G401.6 (cell line): ENCODE measurements at regions not wholly inside any gene's neighbourhood (a gene's known extent, or its start where the extent isn't known, plus 50 kb on each side); places are given as distances from the start of the nearest gene placed in this dataset.

Experiments
- FAIRE-seq: peaks from 2 replicates; lab custom pipeline; 2012; peaks lifted over from hg19 to GRCh38; lab: Jason Lieb, UNC

GRCh38 chr5:164869325-164869724, 1363.9 kb downstream of the MAT2B start:
- no peak for FAIRE-seq

DNA sequence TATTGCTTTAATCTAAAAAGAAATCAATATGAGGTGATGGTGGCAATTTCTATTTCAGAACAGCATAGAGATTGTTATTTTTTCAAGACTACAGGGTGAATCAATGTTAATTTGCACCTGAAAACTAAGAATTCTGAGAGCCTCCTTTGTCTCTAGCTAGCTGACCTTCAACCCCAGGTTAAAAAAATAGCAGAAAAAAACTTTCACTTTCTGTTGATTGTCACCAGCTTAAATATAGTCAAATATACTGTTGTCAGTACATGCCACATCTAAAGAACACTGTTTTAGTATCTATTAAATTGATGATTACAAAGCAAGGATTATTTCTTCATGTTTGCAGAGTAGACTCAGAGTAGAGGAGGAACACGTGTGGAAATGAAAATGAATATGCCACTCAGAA, 1371.4 kb downstream of the MAT2B start:
- no peak for FAIRE-seq

DNA sequence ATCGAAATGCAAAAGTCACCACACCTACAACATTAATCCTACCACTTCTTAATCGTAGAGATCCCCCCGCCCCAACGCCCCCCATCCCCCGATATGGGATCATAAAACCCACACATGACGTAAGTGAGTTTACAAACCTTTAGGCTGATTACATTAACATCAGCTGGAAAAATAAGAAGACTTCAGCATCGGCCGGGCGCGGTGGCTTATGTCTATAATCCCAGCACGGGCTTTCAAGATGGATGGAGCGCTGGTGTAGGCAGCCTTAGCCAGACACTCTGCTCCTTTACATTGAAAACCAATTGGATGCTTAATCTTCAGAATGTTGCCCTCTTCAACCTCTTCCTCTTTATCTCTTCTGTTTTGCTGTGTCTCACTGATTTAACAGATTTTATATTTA, 1376.0 kb downstream of the MAT2B start:
- no peak for FAIRE-seq

DNA sequence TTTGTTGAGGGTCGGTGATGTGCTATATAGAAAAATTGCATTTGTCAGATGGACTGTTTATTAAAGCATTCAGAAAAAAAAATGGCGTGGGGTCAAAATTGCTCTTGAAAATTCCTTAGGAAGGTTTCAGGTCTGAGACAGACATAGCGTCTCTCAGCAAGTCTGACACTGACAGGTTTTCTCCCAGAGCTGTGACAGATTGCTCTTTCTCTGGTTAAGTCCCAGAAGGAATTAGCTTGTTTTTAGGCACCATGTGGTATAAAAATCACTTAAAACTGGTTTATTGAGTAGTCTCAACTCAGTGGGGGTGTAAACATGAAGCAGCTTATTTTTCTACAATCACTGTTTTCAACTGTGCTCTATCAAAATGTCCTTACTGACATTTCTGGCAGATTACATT, 1379.8 kb downstream of the MAT2B start:
- no peak for FAIRE-seq

DNA sequence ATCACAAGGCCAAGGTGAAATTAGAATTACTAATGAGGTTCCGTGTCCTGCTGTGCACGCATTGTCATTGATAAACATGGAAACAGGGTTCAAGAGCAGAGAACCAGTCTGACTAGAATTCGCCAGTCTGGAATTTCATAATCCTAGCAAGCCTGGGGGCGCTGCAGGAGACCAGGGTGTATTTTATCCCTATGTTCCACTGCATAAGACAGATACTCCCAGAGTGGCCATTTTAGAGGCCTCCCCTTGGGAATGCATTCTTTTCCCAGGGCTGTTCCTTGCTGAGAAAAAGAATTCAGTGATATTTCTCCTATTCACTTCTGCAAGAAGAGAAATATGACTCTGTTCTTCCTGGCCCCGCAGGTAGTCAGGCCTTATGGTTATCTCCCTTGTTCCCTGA, 1387.7 kb downstream of the MAT2B start:
- FAIRE-seq: no peak

DNA sequence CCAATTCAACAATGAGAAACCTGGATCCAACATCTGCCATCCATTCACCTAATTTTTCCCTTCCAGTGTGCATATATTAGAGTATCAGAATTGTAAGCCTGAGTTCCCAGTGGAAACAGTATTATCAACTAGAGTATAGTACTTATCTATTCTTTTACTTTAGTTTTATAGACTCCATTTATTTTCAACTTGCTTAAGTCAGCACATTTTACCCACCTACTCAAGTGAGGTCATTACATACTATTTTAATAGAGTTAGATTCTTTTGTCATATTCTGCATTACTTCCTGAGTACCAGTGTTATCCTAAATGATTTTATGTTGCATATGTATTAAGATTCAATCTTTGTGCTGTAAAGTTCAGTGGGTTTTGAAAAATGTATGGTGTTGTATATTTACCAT, 1393.3 kb downstream of the MAT2B start:
- FAIRE-seq: no peak

- FAIRE-seq: no peak
These were observed 1404.3 kb downstream of the MAT2B start for GRCh38 chr5:164909673-164910072.

- no peak for FAIRE-seq
These were observed 1416.3 kb downstream of the MAT2B start for GRCh38 chr5:164921722-164922121.

GRCh38 chr5:164934039-164934438, 1428.6 kb downstream of the MAT2B start:
- FAIRE-seq: no peak

DNA sequence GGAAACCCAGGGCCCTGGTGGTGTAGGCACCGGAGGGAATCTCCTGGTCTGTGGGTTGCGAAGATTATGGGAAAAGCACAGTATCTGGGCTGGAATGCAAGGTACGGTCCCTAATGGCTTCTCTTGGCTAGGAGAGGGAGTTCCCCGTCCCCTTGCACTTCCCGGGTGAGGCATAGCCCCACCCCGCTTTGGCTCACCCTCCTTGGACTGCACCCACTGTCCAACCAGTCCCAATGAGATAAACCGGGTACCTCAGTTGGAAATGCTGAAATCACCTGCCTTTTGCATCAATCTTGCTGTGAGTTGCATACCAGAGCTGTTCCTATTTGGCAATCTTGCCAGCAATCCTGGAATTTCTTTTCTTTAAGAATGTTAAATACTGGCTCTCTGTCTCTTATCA, 1429.1 kb downstream of the MAT2B start:
- no peak for FAIRE-seq

DNA sequence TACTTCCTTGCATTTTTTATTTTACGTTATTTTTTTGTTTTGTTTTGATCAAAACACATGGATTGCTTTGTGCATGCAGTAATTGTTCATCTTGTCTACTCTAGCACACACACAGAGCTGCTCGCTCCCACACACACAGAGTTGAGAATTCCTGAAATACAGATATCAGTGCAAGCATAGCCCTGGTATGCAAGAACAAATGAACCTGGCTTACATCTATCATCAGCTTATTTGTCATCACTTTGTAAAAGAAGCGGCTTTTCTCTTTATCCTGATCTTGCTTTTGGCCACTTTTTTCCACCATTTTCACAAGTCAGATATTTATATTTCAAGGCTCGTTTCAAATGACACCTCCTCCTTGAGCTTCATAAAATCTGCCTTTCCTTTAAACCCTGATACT, 1435.7 kb downstream of the MAT2B start:
- no peak for FAIRE-seq

- FAIRE-seq: no peak
These were observed 1445.5 kb downstream of the MAT2B start for GRCh38 chr5:164950927-164951326.

GRCh38 chr5:164951570-164951969, 1446.2 kb downstream of the MAT2B start:
- no peak for FAIRE-seq

DNA sequence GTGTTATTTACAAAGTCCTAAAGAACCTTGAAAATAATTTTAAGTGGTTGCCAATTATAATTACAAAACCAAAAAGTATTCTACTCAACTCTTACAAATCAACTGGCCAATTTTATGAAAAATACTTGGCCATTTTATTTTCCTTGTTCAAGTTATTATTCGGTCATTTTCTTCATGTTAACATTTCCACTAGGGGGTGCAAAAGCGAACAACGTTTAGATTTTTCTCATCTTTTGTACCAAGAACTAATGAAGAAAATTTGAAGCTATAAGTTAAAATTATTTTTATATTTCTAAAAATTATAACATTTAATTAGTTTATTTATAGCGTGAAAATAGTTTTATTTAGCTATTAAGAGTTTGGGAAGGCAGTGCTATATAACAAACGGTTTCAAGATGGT, 1453.3 kb downstream of the MAT2B start:
- peak; percentile 93 for FAIRE-seq

DNA sequence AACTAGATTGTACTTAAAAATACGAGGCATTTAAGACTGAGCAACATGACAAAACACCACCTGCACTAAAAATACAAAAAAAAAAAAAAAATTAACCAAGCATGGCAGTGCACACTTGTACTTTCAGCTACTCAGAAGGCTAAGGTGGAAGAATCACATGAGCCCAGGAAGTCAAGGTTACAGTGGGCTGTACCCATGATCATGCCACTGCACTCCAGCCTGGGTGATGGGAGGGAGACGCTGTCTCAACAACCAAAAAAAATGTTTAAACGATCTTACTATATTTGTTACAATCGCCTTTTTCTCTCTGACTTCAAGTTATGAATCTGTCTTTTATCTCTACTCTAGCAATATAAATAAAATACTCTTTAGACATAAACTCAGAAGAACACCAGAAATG, 1454.3 kb downstream of the MAT2B start:
- no peak for FAIRE-seq

GRCh38 chr5:164962329-164962961, 1457.0 kb downstream of the MAT2B start:
- FAIRE-seq: no peak

DNA sequence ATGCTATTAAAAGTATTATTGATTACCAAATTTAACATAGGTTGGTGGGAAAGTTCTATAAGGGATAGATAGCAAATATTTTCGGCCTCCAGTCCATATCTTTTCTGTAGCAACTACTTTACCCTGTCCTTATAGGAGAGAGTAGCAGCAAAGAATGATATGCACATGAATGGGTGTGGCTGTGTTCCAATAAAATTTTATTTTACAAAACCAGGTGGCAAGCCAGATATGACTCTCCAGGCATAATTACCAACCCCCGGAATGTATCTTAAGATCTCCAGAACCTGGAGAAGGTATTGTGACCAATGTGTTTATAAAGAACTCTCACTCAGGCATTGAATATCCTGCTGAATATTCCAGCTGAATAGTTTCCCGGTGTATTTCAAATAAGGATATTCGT, 1461.2 kb downstream of the MAT2B start:
- no peak for FAIRE-seq

GRCh38 chr5:164967354-164967753, 1461.9 kb downstream of the MAT2B start:
- no peak for FAIRE-seq

DNA sequence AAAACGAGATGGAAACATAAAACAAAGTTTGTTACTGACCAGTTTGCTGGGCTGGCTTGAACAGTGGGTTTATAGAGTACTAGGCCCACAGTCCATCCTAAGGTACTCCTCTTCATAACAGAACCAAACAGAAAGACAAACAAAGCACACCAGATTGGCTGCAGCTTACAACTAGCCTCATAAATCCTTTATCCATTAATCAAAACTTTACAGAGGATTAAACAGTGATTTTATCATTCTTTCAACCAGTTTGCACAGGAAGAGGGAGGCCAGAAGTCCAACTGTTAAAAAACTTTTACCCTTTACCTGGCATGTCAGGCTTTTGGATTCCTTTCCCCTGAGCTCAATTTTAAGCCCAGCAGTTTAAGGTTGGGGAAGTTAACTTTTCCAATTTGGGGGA, 1467.6 kb downstream of the MAT2B start:
- FAIRE-seq: no peak

DNA sequence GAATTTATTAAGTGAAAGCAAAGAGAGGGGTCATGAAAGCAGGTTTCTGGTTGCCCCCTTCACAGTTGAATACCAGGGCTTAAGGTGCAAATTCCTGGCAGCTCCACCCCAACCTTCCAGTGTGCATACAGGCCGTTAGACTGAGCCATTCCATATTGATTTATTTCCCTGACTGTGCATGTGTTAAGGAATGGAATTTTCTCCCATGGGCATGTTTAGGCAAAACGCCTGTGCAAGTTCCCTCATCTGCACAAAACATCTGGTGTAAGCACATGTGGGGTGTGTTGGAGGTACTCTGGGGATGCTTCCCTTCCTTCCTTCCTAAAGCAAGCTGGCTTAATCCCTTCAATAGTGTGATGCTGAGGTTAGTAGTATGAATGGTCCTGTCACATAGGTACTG, 1470.6 kb downstream of the MAT2B start:
- FAIRE-seq: no peak

DNA sequence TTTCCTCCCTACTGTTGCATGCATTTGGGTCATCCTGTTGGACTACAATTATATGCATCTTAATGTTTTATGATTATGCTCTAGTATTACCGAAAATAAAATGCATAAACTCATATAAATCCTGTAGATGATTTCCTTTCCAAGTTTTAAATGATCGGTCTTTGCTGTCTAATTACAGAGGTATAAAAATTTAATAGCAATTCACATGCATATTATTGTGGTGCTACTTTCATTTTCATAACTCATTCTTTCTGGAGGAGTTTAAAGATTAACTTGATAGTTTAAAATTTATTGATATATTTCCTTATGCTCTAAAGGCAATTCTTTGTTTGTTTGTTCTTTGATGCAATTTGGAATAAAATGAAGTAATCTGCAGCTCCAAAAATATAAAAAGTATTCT, 1475.1 kb downstream of the MAT2B start:
- FAIRE-seq: no peak

DNA sequence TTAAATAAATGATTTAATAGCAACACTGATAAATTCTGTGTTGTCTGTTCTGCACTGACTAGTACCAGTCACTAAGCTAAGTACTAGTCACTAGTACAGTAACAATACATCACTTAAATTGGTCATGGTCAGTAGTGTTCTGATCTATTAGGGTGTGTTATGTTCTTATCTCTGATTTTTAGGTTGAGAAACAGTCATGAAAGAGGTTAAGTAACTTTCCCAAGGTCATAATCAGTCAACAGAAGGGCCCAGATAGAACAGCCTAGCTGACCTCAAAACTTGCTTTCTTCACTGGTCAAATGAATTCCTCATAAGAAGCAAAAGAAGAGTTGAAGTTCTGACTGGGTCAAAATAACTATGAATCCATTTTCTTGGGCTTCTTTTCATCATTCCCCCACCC, 1492.7 kb downstream of the MAT2B start:
- FAIRE-seq: no peak

- FAIRE-seq: no peak
These were observed 1493.2 kb downstream of the MAT2B start for GRCh38 chr5:164998590-164998989.

GRCh38 chr5:165000479-165001190, 1495.2 kb downstream of the MAT2B start:
- no peak for FAIRE-seq
